SK-N-SH (cell line): ENCODE measurements at regions not wholly inside any gene's neighbourhood (a gene's known extent, or its start where the extent isn't known, plus 50 kb on each side); places are given as distances from the start of the nearest gene placed in this dataset.

Source experiments
- ELF1 ChIP-seq: IDR thresholded peaks from 2 replicates; pipeline ENCODE4 v1.4.0; 2012
- FOSL2 ChIP-seq: IDR thresholded peaks from 2 replicates; pipeline ENCODE4 v1.4.0; 2012; ENCODE audit warnings: low read depth, mild to moderate bottlenecking, moderate library complexity, borderline replicate concordance
- GATA2 ChIP-seq: sonication (generic); formaldehyde crosslinking; IDR thresholded peaks from 2 replicates; pipeline ENCODE4 v1.5.0; 2020; ENCODE audit warnings: mild to moderate bottlenecking, missing genetic modification reagents
- MEF2A ChIP-seq: IDR thresholded peaks from 2 replicates; pipeline ENCODE4 v1.4.0; 2012; ENCODE audit warnings: low read depth, borderline replicate concordance
- POLR2AphosphoS5 ChIP-seq: IDR thresholded peaks from 2 replicates; pipeline ENCODE4 v1.6.1; 2012; ENCODE audit warnings: low read depth, low read length
- RAD21 ChIP-seq: IDR thresholded peaks from 2 replicates; pipeline ENCODE4 v1.6.1; 2012; ENCODE audit warnings: mild to moderate bottlenecking, low read length
- RCOR1 ChIP-seq: fragments of 150-350 bp; IDR thresholded peaks from 2 replicates; pipeline ENCODE4 v1.6.1; 2017; ENCODE audit warnings: antibody characterized with exemption, low read length
- RXRA ChIP-seq: IDR thresholded peaks from 2 replicates; pipeline ENCODE4 v1.4.0; 2012; ENCODE audit warnings: low read depth, mild to moderate bottlenecking, borderline replicate concordance
- SMC3 ChIP-seq: IDR thresholded peaks from 2 replicates; pipeline ENCODE4 v1.6.1; 2012; ENCODE audit warnings: low read depth, low read length, improper control_type of control experiment
- TAF1 ChIP-seq: IDR thresholded peaks from 2 replicates; pipeline ENCODE4 v1.6.1; 2012; ENCODE audit warnings: low read depth, mild to moderate bottlenecking, low read length, moderate library complexity, borderline replicate concordance
- TF ChIP-seq, protein P1 (sequence below): IDR thresholded peaks from 2 replicates; pipeline ENCODE4 v1.4.0; 2012; ENCODE audit warnings: low read depth, borderline replicate concordance
- TF ChIP-seq, protein P2 (sequence below): fragments of 200-600 bp; sonication (generic); IDR thresholded peaks from 2 replicates; pipeline ENCODE4 v1.6.1; 2017; ENCODE audit warnings: antibody characterized with exemption, mild to moderate bottlenecking, moderate library complexity
- TF ChIP-seq, protein P3 (sequence below): IDR thresholded peaks from 2 replicates; pipeline ENCODE4 v1.6.1; 2012; ENCODE audit warnings: mild to moderate bottlenecking, low read depth, low read length, moderate library complexity
- TF ChIP-seq, protein P4 (sequence below): IDR thresholded peaks from 2 replicates; pipeline ENCODE4; 2012

DNA sequence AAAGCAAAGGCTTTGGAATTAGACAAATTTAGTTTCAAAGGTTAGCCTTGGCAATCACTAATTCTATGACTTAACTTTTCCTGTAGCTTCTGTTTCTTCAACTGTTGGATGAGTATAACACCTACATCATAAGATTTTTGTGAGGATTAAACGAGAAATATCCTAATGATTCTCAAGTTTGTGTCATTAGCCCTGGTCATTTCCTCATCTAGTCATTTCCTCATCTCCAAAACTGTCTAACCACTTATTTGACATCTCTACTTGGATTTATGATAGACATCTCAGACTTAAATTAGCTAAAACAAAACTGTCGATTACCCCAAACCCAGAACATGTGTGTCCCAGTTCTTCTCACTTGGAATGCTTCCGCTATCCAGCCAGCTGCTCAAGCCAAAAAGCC lies 80.2 kb upstream of the CHODL start:
- TF ChIP-seq, protein P1, sequence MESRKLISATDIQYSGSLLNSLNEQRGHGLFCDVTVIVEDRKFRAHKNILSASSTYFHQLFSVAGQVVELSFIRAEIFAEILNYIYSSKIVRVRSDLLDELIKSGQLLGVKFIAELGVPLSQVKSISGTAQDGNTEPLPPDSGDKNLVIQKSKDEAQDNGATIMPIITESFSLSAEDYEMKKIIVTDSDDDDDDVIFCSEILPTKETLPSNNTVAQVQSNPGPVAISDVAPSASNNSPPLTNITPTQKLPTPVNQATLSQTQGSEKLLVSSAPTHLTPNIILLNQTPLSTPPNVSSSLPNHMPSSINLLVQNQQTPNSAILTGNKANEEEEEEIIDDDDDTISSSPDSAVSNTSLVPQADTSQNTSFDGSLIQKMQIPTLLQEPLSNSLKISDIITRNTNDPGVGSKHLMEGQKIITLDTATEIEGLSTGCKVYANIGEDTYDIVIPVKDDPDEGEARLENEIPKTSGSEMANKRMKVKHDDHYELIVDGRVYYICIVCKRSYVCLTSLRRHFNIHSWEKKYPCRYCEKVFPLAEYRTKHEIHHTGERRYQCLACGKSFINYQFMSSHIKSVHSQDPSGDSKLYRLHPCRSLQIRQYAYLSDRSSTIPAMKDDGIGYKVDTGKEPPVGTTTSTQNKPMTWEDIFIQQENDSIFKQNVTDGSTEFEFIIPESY: no peak
- TF ChIP-seq RCOR1 (no peak), SMC3 (no peak), TAF1 (no peak), MEF2A (no peak), FOSL2 (no peak), GATA2 (CRISPR knock-in tag) (no peak), ELF1 (no peak), POLR2AphosphoS5 (no peak), RAD21 (no peak), RXRA (no peak)
- TF ChIP-seq, protein P2, sequence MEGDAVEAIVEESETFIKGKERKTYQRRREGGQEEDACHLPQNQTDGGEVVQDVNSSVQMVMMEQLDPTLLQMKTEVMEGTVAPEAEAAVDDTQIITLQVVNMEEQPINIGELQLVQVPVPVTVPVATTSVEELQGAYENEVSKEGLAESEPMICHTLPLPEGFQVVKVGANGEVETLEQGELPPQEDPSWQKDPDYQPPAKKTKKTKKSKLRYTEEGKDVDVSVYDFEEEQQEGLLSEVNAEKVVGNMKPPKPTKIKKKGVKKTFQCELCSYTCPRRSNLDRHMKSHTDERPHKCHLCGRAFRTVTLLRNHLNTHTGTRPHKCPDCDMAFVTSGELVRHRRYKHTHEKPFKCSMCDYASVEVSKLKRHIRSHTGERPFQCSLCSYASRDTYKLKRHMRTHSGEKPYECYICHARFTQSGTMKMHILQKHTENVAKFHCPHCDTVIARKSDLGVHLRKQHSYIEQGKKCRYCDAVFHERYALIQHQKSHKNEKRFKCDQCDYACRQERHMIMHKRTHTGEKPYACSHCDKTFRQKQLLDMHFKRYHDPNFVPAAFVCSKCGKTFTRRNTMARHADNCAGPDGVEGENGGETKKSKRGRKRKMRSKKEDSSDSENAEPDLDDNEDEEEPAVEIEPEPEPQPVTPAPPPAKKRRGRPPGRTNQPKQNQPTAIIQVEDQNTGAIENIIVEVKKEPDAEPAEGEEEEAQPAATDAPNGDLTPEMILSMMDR: no peak
- TF ChIP-seq, protein P3, sequence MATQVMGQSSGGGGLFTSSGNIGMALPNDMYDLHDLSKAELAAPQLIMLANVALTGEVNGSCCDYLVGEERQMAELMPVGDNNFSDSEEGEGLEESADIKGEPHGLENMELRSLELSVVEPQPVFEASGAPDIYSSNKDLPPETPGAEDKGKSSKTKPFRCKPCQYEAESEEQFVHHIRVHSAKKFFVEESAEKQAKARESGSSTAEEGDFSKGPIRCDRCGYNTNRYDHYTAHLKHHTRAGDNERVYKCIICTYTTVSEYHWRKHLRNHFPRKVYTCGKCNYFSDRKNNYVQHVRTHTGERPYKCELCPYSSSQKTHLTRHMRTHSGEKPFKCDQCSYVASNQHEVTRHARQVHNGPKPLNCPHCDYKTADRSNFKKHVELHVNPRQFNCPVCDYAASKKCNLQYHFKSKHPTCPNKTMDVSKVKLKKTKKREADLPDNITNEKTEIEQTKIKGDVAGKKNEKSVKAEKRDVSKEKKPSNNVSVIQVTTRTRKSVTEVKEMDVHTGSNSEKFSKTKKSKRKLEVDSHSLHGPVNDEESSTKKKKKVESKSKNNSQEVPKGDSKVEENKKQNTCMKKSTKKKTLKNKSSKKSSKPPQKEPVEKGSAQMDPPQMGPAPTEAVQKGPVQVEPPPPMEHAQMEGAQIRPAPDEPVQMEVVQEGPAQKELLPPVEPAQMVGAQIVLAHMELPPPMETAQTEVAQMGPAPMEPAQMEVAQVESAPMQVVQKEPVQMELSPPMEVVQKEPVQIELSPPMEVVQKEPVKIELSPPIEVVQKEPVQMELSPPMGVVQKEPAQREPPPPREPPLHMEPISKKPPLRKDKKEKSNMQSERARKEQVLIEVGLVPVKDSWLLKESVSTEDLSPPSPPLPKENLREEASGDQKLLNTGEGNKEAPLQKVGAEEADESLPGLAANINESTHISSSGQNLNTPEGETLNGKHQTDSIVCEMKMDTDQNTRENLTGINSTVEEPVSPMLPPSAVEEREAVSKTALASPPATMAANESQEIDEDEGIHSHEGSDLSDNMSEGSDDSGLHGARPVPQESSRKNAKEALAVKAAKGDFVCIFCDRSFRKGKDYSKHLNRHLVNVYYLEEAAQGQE: no peak
- TF ChIP-seq, protein P4, sequence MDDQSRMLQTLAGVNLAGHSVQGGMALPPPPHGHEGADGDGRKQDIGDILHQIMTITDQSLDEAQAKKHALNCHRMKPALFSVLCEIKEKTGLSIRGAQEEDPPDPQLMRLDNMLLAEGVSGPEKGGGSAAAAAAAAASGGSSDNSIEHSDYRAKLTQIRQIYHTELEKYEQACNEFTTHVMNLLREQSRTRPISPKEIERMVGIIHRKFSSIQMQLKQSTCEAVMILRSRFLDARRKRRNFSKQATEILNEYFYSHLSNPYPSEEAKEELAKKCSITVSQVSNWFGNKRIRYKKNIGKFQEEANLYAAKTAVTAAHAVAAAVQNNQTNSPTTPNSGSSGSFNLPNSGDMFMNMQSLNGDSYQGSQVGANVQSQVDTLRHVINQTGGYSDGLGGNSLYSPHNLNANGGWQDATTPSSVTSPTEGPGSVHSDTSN: no peak
